Calu3 (cell line): ENCODE measurements at regions not wholly inside any gene's neighbourhood (a gene's known extent, or its start where the extent isn't known, plus 50 kb on each side); places are given as distances from the start of the nearest gene placed in this dataset.

Experiments used
- BruUV-seq: library from RNA; stranded (reverse); fragments of 400-500 nt; replicated peaks from 2 replicates; lab custom pipeline; 2021; lab: Mats Ljungman, UMichigan
- CTCF ChIA-PET: fragments of 300-600 bp; sonication (Branson Sonifier 250); formaldehyde crosslinking; loops from one replicate; lab custom pipeline; 2022; ENCODE audit warnings: antibody characterized with exemption; lab: Charles Lee
- DNase-seq: peaks from one replicate; pipeline ENCODE4 v3.0.0; 2022
- H3K27ac Mint-ChIP-seq: one replicate; pipeline ENCODE4 v1.8.0; 2022; ENCODE audit warnings: mixed read lengths; ENCODE audit not compliant: unreplicated experiment
- H3K27me3 Mint-ChIP-seq: one replicate; pipeline ENCODE4 v1.8.0; 2022; ENCODE audit warnings: mixed read lengths; ENCODE audit not compliant: unreplicated experiment
- H3K36me3 Mint-ChIP-seq: one replicate; pipeline ENCODE4 v1.8.0; 2022; ENCODE audit warnings: mild to moderate bottlenecking, moderate library complexity, mixed read lengths; ENCODE audit not compliant: insufficient read depth, unreplicated experiment
- H3K4me1 Mint-ChIP-seq: one replicate; pipeline ENCODE4 v1.8.0; 2022; ENCODE audit warnings: mild to moderate bottlenecking, low read depth, mixed read lengths; ENCODE audit not compliant: unreplicated experiment
- H3K4me3 Mint-ChIP-seq: one replicate; pipeline ENCODE4 v1.8.0; 2022; ENCODE audit warnings: mild to moderate bottlenecking, low read depth, moderate library complexity, mixed read lengths; ENCODE audit not compliant: unreplicated experiment
- H3K9me3 Mint-ChIP-seq: one replicate; pipeline ENCODE4 v1.8.0; 2022; ENCODE audit warnings: low read depth, mixed read lengths; ENCODE audit not compliant: unreplicated experiment
- intact Hi-C: fragments of 100-400 bp; cut with micrococcal nuclease; formaldehyde crosslinking; loops from one replicate; pipeline ENCODE4 v1.10.0; 2022; ENCODE audit not compliant: unreplicated experiment
- TF ChIP-seq, protein P1 (sequence below): fragments of 200-600 bp; IDR thresholded peaks from one replicate; pipeline ENCODE4 v1.8.0; 2022; ENCODE audit warnings: antibody characterized with exemption; ENCODE audit not compliant: unreplicated experiment

DNA sequence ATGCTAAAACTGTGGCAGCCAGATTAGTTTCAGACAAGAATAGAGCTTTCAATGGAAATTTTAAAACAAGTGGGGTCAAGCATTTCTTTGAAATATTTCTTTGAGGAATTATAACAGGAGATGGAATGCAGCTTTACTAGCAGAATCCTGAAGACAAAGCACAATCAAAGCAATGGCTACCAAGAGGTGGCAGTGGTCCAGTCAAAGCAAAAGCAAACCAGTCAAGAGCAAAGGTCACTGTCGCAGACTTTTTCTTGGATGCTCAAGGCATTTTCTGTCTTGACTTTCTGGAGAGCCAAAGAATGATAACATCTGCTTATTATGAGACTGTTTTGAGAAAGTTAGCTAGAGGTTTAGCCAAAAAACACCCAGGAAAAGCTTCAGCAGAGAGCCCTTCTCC, 351.2 kb upstream of the DLGAP1 start:
- Mint-ChIP-seq H3K9me3 (no peaks in the 10 kb centered on the region), H3K36me3 (no peaks in the 10 kb centered on the region), H3K27ac (no peak overlapping the region), H3K4me1 (no peaks in the 10 kb centered on the region), H3K4me3 (no peak overlapping the region), H3K27me3 (no peaks in the 10 kb centered on the region)
- no TSS peak for BruUV-seq
- CTCF ChIA-PET: no interaction called here
- TF ChIP-seq, protein P1, sequence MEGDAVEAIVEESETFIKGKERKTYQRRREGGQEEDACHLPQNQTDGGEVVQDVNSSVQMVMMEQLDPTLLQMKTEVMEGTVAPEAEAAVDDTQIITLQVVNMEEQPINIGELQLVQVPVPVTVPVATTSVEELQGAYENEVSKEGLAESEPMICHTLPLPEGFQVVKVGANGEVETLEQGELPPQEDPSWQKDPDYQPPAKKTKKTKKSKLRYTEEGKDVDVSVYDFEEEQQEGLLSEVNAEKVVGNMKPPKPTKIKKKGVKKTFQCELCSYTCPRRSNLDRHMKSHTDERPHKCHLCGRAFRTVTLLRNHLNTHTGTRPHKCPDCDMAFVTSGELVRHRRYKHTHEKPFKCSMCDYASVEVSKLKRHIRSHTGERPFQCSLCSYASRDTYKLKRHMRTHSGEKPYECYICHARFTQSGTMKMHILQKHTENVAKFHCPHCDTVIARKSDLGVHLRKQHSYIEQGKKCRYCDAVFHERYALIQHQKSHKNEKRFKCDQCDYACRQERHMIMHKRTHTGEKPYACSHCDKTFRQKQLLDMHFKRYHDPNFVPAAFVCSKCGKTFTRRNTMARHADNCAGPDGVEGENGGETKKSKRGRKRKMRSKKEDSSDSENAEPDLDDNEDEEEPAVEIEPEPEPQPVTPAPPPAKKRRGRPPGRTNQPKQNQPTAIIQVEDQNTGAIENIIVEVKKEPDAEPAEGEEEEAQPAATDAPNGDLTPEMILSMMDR: no peak
- intact Hi-C loops: no loop called here
- DNase-seq: no peak

DNA sequence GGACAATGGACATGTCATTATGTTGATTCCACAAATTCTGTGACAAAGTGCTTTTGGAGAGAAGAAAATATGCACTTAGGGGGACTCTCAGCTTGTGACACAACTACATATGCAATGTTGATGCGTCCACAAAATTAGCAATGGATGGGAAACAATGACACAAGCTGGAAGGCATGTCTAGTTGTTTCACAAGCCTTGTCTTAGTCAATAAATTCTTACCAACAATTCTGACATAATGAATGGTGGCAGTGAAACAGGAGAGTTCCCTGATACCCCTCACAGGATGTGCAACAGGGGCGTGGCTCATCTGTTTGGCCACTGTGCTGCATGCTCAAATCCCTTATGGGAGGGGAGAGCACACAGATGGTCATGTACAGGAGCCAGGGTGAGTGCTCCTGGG, 347.2 kb upstream of the DLGAP1 start:
- CTCF ChIA-PET: no interaction called here
- no peak for DNase-seq

DNA sequence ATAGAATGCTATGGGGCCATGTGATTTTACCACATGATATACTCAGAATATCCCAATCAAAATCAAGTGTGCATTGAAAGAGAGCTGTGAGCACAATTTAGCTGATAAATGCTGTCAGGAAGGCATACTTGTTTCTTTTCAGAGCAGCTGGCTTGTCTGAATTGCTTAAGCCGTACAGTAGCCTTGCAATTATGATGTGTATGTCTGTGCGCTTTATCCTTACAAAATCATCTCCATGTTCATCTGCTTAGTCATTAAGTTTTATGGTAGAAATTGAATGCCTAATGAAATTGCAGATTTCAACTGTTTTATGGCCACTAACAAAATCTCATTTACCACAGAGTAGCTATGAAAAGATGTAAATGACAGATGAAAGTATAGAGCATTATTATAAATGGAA, 346.0 kb upstream of the DLGAP1 start:
- no peak for DNase-seq
- Mint-ChIP-seq H3K4me1 (no peaks in the 10 kb centered on the region), H3K36me3 (no peaks in the 10 kb centered on the region), H3K4me3 (no peak overlapping the region), H3K27me3 (no peaks in the 10 kb centered on the region), H3K9me3 (peaks cover 3% of the 10 kb centered on the region), H3K27ac (no peak overlapping the region)
- TF ChIP-seq, protein P1: no peak
- no TSS peak for BruUV-seq
- CTCF ChIA-PET: no interaction called here
- intact Hi-C loops: no loop called here

More for the DNA sequence above, 347.2 kb upstream of the DLGAP1 start:
- Mint-ChIP-seq H3K9me3 (peaks cover 3% of the 10 kb centered on the region), H3K27ac (no peak overlapping the region), H3K36me3 (no peaks in the 10 kb centered on the region), H3K27me3 (no peaks in the 10 kb centered on the region), H3K4me1 (no peaks in the 10 kb centered on the region), H3K4me3 (no peak overlapping the region)
- intact Hi-C loops: no loop called here
- BruUV-seq: no TSS peak
- TF ChIP-seq, protein P1: no peak

DNA sequence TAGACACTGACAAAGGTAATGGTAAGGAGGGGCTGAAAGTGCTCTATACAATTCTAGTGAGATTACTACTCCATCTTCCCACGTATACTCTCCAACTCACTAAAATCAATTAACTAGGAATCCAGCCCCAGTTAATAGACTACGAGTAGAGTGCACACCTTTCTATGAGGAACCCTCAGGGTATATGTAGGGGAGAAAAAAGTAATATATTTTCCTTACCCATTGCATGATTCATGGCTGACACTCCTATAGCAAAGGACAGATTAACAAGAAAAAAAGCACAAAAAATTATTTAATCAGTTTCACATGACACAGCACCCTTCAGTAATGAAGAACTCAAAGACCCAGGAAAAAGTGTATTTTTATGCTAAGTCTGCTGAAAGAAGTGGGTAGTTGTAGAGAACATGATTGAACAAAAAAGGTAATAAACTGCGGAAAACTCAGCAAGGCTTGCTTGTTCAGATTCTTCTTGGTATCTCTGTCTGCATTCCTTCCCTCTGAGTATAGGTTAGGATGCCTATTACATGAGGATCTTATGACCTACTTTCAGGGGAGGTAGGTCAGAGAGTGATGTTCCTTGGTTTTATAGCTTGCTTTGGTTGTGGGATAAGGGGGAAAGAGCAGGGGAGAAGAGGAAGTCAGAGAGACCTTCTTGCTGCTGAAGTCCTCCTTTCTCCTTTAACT, 342.0 kb upstream of the DLGAP1 start:
- no peak for DNase-seq
- no TSS peak for BruUV-seq
- H3K4me3 Mint-ChIP-seq: no peak overlapping the region
- H3K27me3 Mint-ChIP-seq: no peaks in the 10 kb centered on the region
- CTCF ChIA-PET: no interaction called here
- no peaks in the 10 kb centered on the region for H3K4me1 Mint-ChIP-seq
- intact Hi-C loops: no loop called here
- H3K36me3 Mint-ChIP-seq: no peaks in the 10 kb centered on the region
- peaks cover 18% of the 10 kb centered on the region for H3K9me3 Mint-ChIP-seq
- H3K27ac Mint-ChIP-seq: no peak overlapping the region
- TF ChIP-seq, protein P1: no peak
